Keratinocyte (primary cell): ENCODE measurements at regions not wholly inside any gene's neighbourhood (a gene's known extent, or its start where the extent isn't known, plus 50 kb on each side); places are given as distances from the start of the nearest gene placed in this dataset.

ENCODE experiments used
- CTCF ChIP-seq, 3 experiments: IDR thresholded peaks in 1 of 3; conservative IDR thresholded peaks in 1 of 3; optimal IDR thresholded peaks in 1 of 3; 2 replicates in 2 of 3; 3 replicates in 1 of 3; pipeline versions ENCODE3 to v1.5.1; 2011; ENCODE audit warnings: low read length in 3 of 3, mild to moderate bottlenecking in 3 of 3, moderate library complexity in 2 of 3, control low read depth in 1 of 3, inconsistent platforms in 1 of 3; ENCODE audit not compliant: insufficient read depth in 2 of 3; ENCODE audit errors: extremely low read depth in 1 of 3
- EZH2 ChIP-seq: IDR thresholded peaks from one replicate; pipeline ENCODE4 v1.6.1; 2012; ENCODE audit warnings: inconsistent platforms, mild to moderate bottlenecking, low read length, moderate library complexity

- TF ChIP-seq CTCF (optimal IDR thresholded peaks at IDR 0.05 in 1 of 3, IDR thresholded peaks at IDR 0.05 in 1 of 3, conservative IDR thresholded peaks at IDR 0.05 in 1 of 3; ENCODE audit: extremely low read depth in 1 of 3, insufficient read depth in 2 of 3, low read length in 3 of 3) (no peak), EZH2 (no peak)
Observed at GRCh38 chr12:45547822-45548221, 181.7 kb upstream of the ARID2 start.
